Stimulated activated CD4-positive, alpha-beta T cell treated with anti-CD3 and anti-CD28 coated beads, Interleukin-4, amount 100 ng/mL, for 4 hours (primary cell): ENCODE measurements at regions not wholly inside any gene's neighbourhood (a gene's known extent, or its start where the extent isn't known, plus 50 kb on each side); places are given as distances from the start of the nearest gene placed in this dataset.
"Not testable (repeated sequence)": the region's sequence is repeated elsewhere in the genome, so short reads cannot be mapped to it uniquely, and the experiment has no call there.

Experiments used
- DNase-seq, 2 experiments: peaks; one replicate each; pipeline ENCODE4 v3.0.0-alpha.2; 2020

DNA sequence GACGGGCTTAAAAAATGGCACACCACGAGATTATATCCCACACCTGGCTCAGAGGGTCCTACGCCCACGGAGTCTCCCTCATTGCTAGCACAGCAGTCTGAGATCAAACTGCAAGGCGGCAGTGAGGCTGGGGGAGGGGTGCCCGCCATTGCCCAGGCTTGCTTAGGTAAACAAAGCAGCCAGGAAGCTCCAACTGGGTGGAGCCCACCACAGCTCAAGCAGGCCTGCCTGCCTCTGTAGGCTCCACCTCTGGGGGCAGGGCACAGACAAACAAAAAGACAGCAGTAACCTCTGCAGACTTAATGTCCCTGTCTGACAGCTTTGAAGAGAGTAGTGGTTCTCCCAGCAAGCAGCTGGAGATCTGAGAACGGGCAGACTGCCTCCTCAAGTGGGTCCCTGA lies 386.4 kb upstream of the GJE1 start:
- DNase-seq = not testable (repeated sequence)

DNA sequence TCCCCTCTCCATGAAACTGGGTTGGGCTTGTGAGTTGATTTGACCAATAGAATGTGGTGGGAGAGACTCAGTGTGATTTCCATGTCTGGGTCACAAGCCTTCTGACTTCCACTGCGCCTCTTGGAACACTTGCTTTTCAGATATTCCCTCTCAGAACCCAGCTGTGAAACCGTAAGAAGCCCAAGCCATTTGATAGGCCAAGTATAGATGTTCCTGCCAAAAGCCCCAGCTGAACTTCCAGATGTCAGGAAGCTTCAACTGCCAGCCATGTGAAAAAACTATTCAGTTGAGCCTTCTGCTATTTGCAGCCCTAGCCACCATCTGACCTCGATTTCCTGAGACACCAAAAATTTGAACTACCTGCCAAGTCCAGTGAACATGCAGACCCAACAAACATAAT lies 387.8 kb upstream of the GJE1 start:
- no peak for DNase-seq

GRCh38 chr6:141744194-141744925 lies 388.4 kb upstream of the GJE1 start:
- no peak for DNase-seq

DNA sequence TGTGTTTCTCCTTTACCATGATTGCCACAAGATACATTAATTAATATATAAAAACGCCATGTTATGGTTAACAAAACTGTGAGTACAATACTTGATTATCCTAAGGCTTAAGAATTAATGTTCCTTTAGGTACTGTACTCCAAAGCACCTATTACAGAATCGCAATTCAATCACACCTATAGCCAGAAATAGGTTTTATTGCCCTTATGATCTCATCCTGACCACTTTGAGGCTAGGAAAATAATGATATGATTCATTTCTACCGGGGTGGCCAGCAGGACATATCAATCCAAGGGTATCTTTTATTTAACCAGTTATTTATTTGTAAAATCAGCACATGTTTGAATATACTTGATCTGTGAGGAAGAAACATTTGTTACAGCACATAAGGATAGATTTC lies 396.6 kb upstream of the GJE1 start:
- no peak for DNase-seq

DNA sequence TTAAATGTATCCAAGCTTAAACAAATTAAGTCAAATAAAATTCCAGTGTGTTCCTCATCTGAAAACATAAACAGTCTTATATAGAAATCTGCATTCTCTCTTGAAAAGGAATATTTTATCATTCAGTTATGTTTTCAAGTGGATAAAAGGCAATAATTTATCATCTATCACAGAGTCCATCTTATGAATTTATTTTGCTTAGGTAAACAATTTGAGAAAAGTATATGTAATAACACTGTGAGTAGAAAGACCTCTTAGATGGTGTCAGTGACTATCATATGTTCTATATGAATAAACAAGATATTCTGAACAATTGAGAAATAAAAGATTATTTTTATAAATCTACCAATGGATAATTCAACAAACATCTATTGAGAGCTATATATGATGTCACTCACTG lies 397.6 kb upstream of the GJE1 start:
- no peak for DNase-seq

- no peak for DNase-seq
These were observed 398.5 kb upstream of the GJE1 start for GRCh38 chr6:141734071-141734840.

DNA sequence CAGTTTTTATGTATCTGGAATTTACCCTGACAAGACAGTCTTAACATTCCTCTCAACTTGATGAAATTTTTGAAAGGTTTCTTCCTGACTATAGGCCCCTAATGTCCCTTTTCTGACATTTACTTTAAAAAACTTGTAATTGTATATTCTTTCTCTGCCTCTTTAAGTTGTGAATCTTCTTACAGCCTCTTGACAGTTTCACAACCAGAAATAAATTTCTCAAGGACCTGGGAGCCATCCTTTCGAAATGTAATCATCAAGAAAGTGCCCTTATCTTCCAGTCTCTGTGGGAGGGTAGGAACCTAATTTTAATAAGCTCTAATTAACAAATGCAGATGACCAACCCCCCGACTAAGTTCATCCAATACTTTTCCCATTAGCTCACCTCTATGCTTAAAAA lies 403.6 kb upstream of the GJE1 start:
- DNase-seq = no peak

DNA sequence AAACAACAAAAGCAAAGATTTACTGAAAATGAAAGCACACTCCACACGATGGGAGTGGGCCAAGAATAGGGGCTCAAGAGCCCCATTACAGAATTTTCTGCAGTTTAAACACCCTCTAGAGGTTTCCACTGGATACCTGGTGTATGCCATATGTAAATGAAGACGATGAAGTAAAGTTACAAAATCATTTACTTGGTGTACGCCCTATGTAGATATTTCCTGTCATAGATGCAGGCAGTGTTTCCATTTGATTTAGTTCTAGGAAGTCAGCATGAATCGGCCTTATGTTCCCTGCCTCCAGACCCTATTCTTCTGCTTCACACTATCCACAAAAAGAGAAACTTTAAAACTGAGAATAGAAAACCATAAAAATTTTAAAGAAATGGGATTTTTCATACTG lies 404.4 kb upstream of the GJE1 start:
- DNase-seq = no peak

DNA sequence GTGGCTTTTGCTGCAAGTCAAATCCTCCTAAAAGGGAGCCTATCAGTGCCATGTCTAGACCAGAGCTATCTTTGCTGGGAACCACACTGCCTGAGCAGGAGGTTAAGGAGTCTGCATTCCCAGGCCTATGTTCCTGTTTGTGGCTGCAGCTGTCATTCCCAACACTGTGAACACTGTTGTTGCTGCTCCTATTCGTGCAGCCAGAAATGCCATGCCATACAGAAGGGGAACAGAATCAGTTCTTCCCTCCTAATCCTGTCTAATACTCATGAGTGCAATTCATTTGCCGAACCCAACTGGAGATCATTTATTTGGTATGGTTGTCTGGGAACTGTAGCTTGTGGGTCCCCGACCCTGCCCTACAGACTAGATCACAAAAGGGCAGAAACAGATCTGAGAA lies 406.5 kb upstream of the GJE1 start:
- no peak for DNase-seq

GRCh38 chr6:141724731-141725130 lies 408.0 kb upstream of the GJE1 start:
- DNase-seq = no peak

GRCh38 chr6:141719476-141719875 lies 413.2 kb upstream of the GJE1 start:
- DNase-seq = no peak

DNA sequence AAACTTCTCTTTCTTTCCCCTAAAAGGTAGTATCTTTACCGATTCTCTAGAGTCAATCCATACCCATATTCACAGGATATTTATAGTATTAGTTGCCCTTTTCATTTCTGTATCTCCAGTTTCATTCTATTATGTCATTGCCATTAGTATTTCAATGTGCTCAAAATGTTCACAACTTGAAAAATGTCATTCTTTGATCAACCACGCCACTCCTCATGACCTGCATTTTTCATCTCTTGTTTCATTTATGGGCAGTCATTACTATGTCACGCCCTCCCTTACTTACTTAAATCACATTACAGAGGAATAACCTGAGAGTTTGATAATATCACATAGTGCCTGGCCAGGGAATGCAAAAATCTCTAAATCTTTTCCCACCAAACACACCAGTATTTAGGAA lies 427.3 kb upstream of the GJE1 start:
- DNase-seq = no peak

GRCh38 chr6:141704151-141704550 lies 428.6 kb upstream of the GJE1 start:
- DNase-seq = no peak

DNA sequence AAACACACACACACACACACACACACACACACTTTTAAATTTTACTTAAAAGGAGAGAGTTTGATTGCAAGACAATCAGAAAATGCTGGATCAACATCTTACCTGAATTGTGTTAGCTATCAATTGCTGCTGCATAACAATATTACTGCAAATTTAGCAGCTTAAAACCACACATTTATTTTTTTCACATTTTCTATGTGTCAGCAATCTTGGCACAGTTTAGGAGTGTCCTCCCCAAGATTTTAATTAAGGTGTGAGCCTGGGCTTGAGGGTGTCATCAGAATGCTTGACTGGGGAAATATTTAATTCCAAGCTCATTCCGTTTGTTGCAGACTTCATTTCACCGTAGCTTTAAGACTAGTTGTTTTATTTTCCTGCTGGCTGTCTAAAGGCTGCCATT lies 431.0 kb upstream of the GJE1 start:
- no peak for DNase-seq

DNA sequence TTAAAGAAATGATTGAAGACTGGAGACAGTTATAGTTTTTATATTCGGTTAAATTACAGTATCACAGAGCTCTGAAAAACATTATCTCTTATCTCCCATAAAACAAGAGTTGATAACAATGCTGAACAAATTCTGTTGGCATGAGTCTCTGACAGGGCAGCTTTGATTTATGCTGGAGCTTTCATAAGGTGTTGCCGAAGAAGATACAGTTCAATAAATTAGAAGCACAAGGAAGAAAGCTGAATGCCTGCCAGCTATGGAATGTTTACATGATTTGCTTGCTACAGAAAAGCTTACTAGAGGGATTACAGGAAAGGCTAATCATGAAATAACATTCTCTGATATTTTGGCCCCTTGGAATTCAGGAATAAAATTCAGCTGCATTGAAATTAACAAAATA lies 431.9 kb upstream of the GJE1 start:
- DNase-seq = no peak

- DNase-seq = no peak
These were observed 443.8 kb upstream of the GJE1 start for GRCh38 chr6:141688916-141689315.

GRCh38 chr6:141685416-141685815 lies 447.3 kb upstream of the GJE1 start:
- no peak for DNase-seq

DNA sequence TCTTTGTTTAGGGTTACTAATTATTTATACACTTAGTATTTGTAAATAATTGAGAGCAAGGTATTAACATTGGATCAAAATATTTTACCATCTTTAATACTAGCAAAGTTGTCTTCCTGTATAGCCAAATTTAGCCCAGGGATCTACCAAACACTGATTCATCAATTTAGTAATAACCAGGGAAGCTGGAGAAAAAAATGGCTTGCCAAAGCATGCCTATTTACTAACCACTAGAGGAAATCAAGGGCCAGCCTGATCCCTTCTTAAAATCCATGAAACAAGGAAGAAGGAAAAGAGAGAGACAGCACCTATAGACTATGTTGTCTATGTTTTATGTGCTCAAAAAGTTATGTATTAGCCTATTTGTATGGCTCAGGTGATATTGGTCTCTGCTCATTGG lies 450.3 kb upstream of the GJE1 start:
- DNase-seq = no peak

GRCh38 chr6:141677598-141678211 lies 455.0 kb upstream of the GJE1 start:
- no peak for DNase-seq

- no peak for DNase-seq
These were observed 456.8 kb upstream of the GJE1 start for GRCh38 chr6:141675957-141676356.

GRCh38 chr6:141669141-141669540 lies 463.6 kb upstream of the GJE1 start:
- no peak for DNase-seq

- no peak for DNase-seq
These were observed 465.0 kb upstream of the GJE1 start for GRCh38 chr6:141667580-141668309.

- DNase-seq = no peak
These were observed 466.5 kb upstream of the GJE1 start for GRCh38 chr6:141666187-141666586.

- DNase-seq = no peak
These were observed 468.0 kb upstream of the GJE1 start for GRCh38 chr6:141664744-141665143.
